Esophagus (tissue), 2 donors: ENCODE measurements at regions not wholly inside any gene's neighbourhood (a gene's known extent, or its start where the extent isn't known, plus 50 kb on each side); places are given as distances from the start of the nearest gene placed in this dataset.

Experiments used
- H3K27ac ChIP-seq, 2 donors: one replicate each; pipeline ENCODE4 v1.5.1; 2013; ENCODE audit warnings: low read depth in 2 of 2, mild to moderate bottlenecking in 2 of 2, inconsistent platforms in 1 of 2, low read length in 1 of 2, moderate library complexity in 1 of 2
- H3K27me3 ChIP-seq, 2 donors: one replicate each; pipeline ENCODE4 v1.6.1; 2013; ENCODE audit warnings: low read length in 2 of 2, control low read depth in 1 of 2, mild to moderate bottlenecking in 1 of 2; ENCODE audit not compliant: insufficient read depth in 2 of 2, control insufficient read depth in 1 of 2
- H3K36me3 ChIP-seq, 2 donors: one replicate each; pipeline ENCODE4 v1.6.1; 2013; ENCODE audit warnings: low read length in 1 of 2; ENCODE audit not compliant: control insufficient read depth in 2 of 2, insufficient read depth in 2 of 2
- H3K4me1 ChIP-seq, 2 donors: one replicate each; pipeline ENCODE4 v1.6.1; 2013; ENCODE audit warnings: low read length in 1 of 2; ENCODE audit not compliant: control insufficient read depth in 2 of 2, insufficient read depth in 2 of 2
- H3K4me3 ChIP-seq, 2 donors: one replicate each; pipeline ENCODE4 v1.5.1; 2013; ENCODE audit warnings: low read length in 2 of 2, mild to moderate bottlenecking in 2 of 2, low read depth in 1 of 2, moderate library complexity in 1 of 2
- H3K9me3 ChIP-seq, 2 donors: one replicate each; pipeline ENCODE4 v1.6.1; 2013; ENCODE audit warnings: mild to moderate bottlenecking in 2 of 2, low read depth in 1 of 2, low read length in 1 of 2, moderate library complexity in 1 of 2; ENCODE audit not compliant: control insufficient read depth in 2 of 2, insufficient read depth in 1 of 2
- WGBS, 2 donors: extraction: QIAGEN DNeasy Blood & Tissue Kit; methylation state at CpG; one replicate each; pipeline ENCODE4 v1.1.7; 2013; 5-methylcytosine and 5-hydroxymethylcytosine counted together
- donor health status: healthy with polysubstance abuse.
- donor health status: Bipolar disorder and iron deficiency.

- no peaks in the 10 kb centered on the region for H3K4me1 ChIP-seq
- no peak overlapping the region for H3K4me3 ChIP-seq
- H3K9me3 ChIP-seq: no peaks in the 10 kb centered on the region
- no peak overlapping the region for H3K27ac ChIP-seq
- WGBS, 2 donors: 87 to 100% methylated on average over 1 of the region's 1 CpG
- no peaks in the 10 kb centered on the region for H3K27me3 ChIP-seq
- no peaks in the 10 kb centered on the region for H3K36me3 ChIP-seq
Observed at GRCh38 chrX:129058405-129058804, 464.9 kb downstream of the SMARCA1 start.

GRCh38 chrX:129043138-129043537 is 480.2 kb downstream of the SMARCA1 start:
- Histone ChIP-seq H3K27ac (no peak overlapping the region), H3K4me3 (no peak overlapping the region), H3K27me3 (no peaks in the 10 kb centered on the region), H3K36me3 (no peaks in the 10 kb centered on the region), H3K9me3 (no peaks in the 10 kb centered on the region), H3K4me1 (no peaks in the 10 kb centered on the region)
- 91% methylated on average over 11 of the region's 11 CpGs for WGBS, 2 donors

GRCh38 chrX:129041319-129041718 is 482.0 kb downstream of the SMARCA1 start:
- Histone ChIP-seq H3K4me1 (no peaks in the 10 kb centered on the region), H3K27me3 (no peaks in the 10 kb centered on the region)

GRCh38 chrX:129040124-129040523 is 483.2 kb downstream of the SMARCA1 start:
- H3K27ac ChIP-seq: no peak overlapping the region
- H3K4me3 ChIP-seq: no peak overlapping the region
- H3K9me3 ChIP-seq: no peaks in the 10 kb centered on the region
- H3K27me3 ChIP-seq: no peaks in the 10 kb centered on the region
- no peaks in the 10 kb centered on the region for H3K4me1 ChIP-seq
- WGBS, 2 donors: 74 to 81% methylated on average over 5 of the region's 5 CpGs
- H3K36me3 ChIP-seq: no peaks in the 10 kb centered on the region

More at GRCh38 chrX:129041319-129041718, 482.0 kb downstream of the SMARCA1 start:
- Histone ChIP-seq H3K27ac (no peak overlapping the region), H3K9me3 (no peaks in the 10 kb centered on the region), H3K4me3 (no peak overlapping the region), H3K36me3 (no peaks in the 10 kb centered on the region)
- 76% methylated on average over 5 of the region's 5 CpGs for WGBS, 2 donors

GRCh38 chrX:129039176-129039575 is 484.1 kb downstream of the SMARCA1 start:
- no peak overlapping the region for H3K27ac ChIP-seq
- no peaks in the 10 kb centered on the region for H3K9me3 ChIP-seq
- H3K4me1 ChIP-seq: no peaks in the 10 kb centered on the region
- no peaks in the 10 kb centered on the region for H3K36me3 ChIP-seq
- no peaks in the 10 kb centered on the region for H3K27me3 ChIP-seq
- WGBS, 2 donors: 71 to 79% methylated on average over 7 of the region's 7 CpGs
- no peak overlapping the region for H3K4me3 ChIP-seq

- H3K4me3 ChIP-seq: no peak overlapping the region
- WGBS, 2 donors: 68 to 76% methylated on average over 4 of the region's 4 CpGs
- H3K4me1 ChIP-seq: no peaks in the 10 kb centered on the region
- H3K9me3 ChIP-seq: no peaks in the 10 kb centered on the region
- H3K27me3 ChIP-seq: no peaks in the 10 kb centered on the region
- no peak overlapping the region for H3K27ac ChIP-seq
- no peaks in the 10 kb centered on the region for H3K36me3 ChIP-seq
Observed at GRCh38 chrX:129037389-129037788, 485.9 kb downstream of the SMARCA1 start.

GRCh38 chrX:129035180-129035579 is 488.1 kb downstream of the SMARCA1 start:
- no peak overlapping the region for H3K27ac ChIP-seq
- no peaks in the 10 kb centered on the region for H3K27me3 ChIP-seq
- no peaks in the 10 kb centered on the region for H3K36me3 ChIP-seq
- H3K4me1 ChIP-seq: no peaks in the 10 kb centered on the region
- no peaks in the 10 kb centered on the region for H3K9me3 ChIP-seq
- no peak overlapping the region for H3K4me3 ChIP-seq

- H3K4me1 ChIP-seq: no peaks in the 10 kb centered on the region
- H3K9me3 ChIP-seq: no peaks in the 10 kb centered on the region
- no peak overlapping the region for H3K27ac ChIP-seq
- WGBS, 2 donors: 42 to 62% methylated on average over 1 of the region's 1 CpG
- no peak overlapping the region for H3K4me3 ChIP-seq
- H3K27me3 ChIP-seq: no peaks in the 10 kb centered on the region
- no peaks in the 10 kb centered on the region for H3K36me3 ChIP-seq
Observed at GRCh38 chrX:129034196-129034595, 489.1 kb downstream of the SMARCA1 start.

GRCh38 chrX:129026202-129026601 is 497.1 kb downstream of the SMARCA1 start:
- no peaks in the 10 kb centered on the region for H3K4me1 ChIP-seq
- 57 to 78% methylated on average over 6 of the region's 6 CpGs for WGBS, 2 donors
- no peak overlapping the region for H3K27ac ChIP-seq

GRCh38 chrX:129025376-129025775 is 497.9 kb downstream of the SMARCA1 start:
- H3K4me1 ChIP-seq: no peaks in the 10 kb centered on the region
- H3K36me3 ChIP-seq: no peaks in the 10 kb centered on the region
- no peaks in the 10 kb centered on the region for H3K9me3 ChIP-seq
- no peak overlapping the region for H3K27ac ChIP-seq
- 23 to 27% methylated on average over 4 of the region's 4 CpGs for WGBS, 2 donors
- H3K27me3 ChIP-seq: no peaks in the 10 kb centered on the region
- no peak overlapping the region for H3K4me3 ChIP-seq

More at GRCh38 chrX:129026202-129026601, 497.1 kb downstream of the SMARCA1 start:
- H3K4me3 ChIP-seq: no peak overlapping the region
- H3K36me3 ChIP-seq: no peaks in the 10 kb centered on the region
- H3K9me3 ChIP-seq: no peaks in the 10 kb centered on the region
- H3K27me3 ChIP-seq: no peaks in the 10 kb centered on the region
